GM18868 (cell line): ENCODE measurements at regions not wholly inside any gene's neighbourhood (a gene's known extent, or its start where the extent isn't known, plus 50 kb on each side); places are given as distances from the start of the nearest gene placed in this dataset.
"Not testable (repeated sequence)": the region's sequence is repeated elsewhere in the genome, so short reads cannot be mapped to it uniquely, and the experiment has no call there.

ENCODE experiments used
- ATAC-seq: cut with Tn5 transposase; IDR thresholded peaks from one replicate; pipeline ENCODE4 v1.9.1; 2021; ENCODE audit warnings: mild to moderate bottlenecking, moderate library complexity; ENCODE audit not compliant: unreplicated experiment

- ATAC-seq: no peak
These were observed 76.4 kb downstream of the PHAX start for GRCh38 chr5:126677121-126677520.

DNA sequence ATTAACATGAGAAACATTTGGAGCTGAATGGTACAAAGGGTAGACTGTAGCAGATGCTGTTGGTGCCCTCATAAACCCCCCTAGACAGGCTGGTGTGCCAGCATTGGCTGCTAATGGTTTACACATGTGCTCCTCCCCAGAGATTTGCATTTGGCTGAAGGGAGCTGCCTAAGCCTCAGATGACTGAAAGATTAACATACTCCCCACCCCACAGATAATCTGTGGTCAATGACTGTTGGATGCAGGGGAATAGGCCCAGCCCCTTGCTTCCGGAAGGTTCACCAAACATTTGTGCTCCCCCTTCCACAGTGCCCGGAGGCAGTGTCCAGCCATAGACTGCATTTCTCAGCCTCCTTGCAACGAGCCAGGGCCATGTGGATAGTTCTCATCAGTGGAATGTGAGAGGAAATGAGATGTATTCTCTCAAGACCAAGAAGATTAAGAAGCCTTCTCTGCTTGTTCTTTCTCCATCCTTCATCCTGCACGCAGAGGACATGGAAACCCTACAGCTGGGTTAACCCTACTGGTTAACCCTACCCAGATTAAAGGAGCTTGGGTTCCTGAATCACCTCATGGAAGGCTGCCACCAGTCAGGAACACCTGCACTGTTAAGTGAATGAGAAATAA lies 79.6 kb downstream of the PHAX start:
- peak; percentile 71 for ATAC-seq

DNA sequence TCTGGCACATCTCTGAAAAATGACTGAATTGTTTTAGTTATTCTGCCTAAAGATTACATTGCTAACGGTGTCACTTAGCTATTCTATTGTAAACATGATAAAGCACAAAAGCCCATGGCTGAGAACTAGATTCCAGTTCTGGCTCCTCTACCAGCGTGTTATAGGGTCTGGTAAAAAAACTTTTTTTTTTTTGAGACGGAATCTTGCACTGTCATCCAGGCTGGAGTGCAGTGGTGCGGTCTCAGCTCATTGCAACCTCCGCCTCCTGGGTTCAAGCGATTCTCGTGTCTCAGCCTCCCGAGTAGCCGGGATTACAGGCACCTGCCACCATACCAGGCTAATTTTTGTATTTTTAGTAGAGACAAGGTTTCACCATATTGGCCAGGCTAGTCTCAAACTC lies 80.6 kb downstream of the PHAX start:
- not testable (repeated sequence) for ATAC-seq

DNA sequence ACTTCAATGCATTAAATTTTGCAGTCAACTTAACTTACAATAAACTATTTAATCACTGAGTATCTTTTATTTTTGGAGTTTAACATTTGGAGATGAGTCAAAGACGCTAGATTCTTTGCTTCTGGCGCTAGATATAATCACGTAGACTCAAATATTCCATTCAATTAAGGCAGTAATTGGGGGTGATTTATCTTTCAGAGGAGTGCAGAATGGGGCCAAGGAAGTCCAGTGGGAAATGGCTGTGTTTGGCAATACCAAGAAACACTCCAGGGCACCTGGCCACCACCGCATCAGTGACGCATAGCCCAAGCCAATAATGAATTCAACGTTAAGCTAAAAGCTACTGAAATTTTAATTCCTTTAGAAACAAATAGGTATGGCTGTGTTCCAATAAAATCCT lies 81.2 kb downstream of the PHAX start:
- no peak for ATAC-seq

- ATAC-seq: no peak
These were observed 82.1 kb downstream of the PHAX start for GRCh38 chr5:126682856-126683255.

GRCh38 chr5:126683912-126684311 lies 83.2 kb downstream of the PHAX start:
- no peak for ATAC-seq

- peak; percentile 38 for ATAC-seq
These were observed 84.1 kb downstream of the PHAX start for GRCh38 chr5:126684656-126685442.

DNA sequence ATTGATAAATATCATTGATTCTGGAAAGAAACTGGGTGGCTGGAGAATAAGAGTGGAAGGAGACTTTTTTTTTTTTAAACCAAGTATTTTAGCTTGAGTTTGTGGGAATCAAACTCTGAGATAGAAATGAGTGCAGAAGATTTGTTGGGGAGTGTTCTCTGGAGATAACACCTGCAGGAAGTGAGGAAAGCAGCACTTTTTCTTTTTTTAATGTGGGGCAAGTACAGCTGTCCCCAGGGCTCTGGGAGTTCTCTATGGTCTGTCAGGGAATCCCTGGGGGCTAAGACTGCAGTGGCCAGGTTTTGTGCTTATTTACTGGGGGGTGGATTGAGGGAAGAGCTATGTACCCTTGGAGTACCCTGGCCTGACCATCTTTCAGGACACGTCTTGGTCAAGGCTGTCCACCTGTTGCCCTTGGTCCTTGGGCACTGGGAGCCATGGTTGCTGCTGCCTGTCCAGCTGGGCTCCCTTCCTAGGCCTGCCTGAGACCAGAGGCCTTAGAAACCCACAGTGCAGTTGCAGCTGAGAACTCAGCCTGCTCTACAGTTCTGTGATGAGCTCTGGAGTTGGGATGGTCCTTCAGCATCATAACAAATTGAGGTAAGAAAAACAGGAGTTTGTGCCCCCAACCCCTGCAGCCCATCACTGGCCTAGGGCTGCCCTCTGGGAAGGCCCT lies 85.8 kb downstream of the PHAX start:
- ATAC-seq: peak; percentile 54

DNA sequence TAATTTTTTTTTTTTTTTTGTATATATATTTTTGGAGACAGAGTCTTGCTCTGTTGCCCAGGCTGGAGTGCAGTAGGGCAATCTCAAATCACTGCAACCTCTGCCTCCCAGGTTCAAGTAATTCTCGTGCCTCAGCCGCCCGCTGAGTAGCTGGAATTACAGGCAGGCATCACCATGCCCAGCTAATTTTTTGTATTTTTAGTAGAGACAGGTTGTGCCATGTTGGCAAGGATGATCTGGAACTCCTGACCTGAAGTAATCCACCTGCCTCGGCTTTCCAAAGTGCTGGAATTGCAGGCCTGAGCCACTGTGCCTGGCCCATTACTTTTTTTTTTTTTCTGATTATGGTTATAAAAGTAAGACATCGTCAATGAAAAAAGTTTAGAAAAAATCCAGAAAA lies 84.0 kb upstream of the LMNB1 start:
- no peak for ATAC-seq

DNA sequence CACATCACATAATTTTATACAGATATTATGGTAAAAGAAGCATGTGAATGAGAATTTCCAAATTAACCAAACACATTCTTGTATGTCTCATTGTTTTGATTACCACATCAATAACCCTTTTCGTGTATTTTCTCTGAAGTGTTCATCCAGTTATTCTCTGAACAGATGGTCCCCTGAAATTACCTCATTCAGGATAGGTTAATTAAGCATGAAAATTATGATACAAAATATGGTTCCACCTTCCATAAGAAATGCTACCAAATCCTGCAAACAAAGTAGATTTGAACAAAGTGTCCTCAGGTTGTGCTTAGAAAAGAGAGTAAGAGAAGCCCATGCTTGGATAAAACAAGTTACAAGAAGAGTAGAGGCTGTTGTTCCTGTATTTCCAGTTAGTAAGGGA lies 83.1 kb upstream of the LMNB1 start:
- no peak for ATAC-seq

DNA sequence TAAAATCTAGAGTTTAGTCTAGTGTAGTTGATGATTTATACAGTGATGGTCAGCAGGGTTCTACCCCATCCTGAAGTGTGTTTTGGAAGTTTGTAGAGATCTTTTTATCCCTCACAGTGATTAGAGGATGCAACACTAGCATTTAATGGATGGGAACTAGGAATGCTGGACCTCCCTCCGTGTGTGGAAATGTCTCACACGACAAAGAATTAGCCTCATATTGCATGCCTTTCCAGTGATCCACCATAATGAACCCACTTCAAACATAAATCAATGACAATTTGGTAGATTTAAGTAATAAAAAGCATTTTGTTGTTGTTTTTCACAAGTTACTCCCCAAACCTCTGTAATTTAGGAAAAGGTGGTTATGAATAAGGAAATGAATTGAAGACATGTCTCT lies 82.5 kb upstream of the LMNB1 start:
- ATAC-seq: no peak

GRCh38 chr5:126695091-126695490 lies 81.8 kb upstream of the LMNB1 start:
- ATAC-seq: no peak

GRCh38 chr5:126707080-126707479 lies 69.9 kb upstream of the LMNB1 start:
- ATAC-seq: no peak

- ATAC-seq: no peak
These were observed 61.2 kb upstream of the LMNB1 start for GRCh38 chr5:126715765-126716164.

- no peak for ATAC-seq
These were observed 60.1 kb upstream of the LMNB1 start for GRCh38 chr5:126716861-126717260.

- no peak for ATAC-seq
These were observed 58.6 kb upstream of the LMNB1 start for GRCh38 chr5:126718236-126718868.

- ATAC-seq: no peak
These were observed 56.6 kb upstream of the LMNB1 start for GRCh38 chr5:126720369-126720768.

DNA sequence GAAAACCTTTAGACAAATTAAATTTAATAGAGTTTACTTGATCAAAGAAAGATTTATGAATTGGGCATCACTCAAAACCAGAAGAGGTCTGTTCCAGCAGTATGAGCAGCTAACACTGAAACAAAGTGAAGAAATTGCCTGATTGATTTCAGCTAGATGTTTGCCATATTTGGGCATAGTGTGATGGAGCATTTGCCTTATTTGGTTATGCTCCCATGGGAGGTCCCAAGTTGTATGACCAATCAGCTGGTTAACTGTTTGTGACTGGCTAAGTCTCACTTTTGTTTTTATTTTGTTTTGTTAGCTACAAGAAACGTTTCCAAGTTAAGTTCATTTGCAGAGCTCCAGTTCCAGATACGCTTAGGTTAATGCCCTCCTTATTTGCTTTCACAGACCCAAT lies 53.3 kb upstream of the LMNB1 start:
- no peak for ATAC-seq
